ENCODE measurements at regions not wholly inside any gene's neighbourhood (a gene's known extent, or its start where the extent isn't known, plus 50 kb on each side); places are given as distances from the start of the nearest gene placed in this dataset.

DNA sequence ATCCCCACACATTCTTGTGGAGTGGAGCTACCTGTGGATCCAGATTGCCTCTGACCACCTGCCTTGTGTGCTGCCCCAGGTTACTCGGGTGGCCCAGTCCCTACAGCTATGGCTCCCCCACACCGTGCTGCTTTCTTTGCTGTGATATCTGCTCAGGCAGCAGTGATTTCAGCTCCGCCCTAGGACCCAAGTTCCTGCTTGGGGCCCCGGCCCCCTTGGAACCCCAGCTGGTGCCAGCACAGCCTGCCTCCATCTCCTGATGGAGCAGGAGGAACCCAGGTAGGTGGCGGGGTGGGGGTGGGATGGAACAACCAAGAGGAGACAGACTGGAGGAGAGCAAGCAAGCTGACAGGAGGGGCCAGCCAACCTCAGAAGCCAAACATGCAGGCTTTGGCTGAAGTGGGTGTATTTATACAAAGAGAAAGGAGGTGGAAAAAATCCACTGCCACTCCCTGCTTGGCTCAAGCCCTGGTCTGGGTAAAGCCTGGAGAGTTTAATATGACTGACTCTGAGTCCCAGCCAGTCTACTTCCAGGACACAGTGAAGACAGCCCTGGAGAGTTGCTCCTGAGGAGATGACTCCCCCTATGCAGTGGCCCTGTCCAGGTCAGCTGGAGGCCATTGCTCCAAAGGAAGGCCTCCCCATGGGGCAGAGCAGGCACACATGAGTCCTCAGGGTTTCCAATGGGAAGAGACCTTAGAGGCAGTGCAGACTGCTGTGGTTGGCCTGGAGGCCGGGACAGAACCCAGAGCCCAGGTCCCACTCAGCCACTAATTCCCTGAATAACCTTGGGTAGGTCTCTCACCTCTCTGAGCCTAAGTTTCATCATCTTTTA lies 197.1 kb upstream of the MAMLD1 start:
- TF ChIP-seq, protein P1, sequence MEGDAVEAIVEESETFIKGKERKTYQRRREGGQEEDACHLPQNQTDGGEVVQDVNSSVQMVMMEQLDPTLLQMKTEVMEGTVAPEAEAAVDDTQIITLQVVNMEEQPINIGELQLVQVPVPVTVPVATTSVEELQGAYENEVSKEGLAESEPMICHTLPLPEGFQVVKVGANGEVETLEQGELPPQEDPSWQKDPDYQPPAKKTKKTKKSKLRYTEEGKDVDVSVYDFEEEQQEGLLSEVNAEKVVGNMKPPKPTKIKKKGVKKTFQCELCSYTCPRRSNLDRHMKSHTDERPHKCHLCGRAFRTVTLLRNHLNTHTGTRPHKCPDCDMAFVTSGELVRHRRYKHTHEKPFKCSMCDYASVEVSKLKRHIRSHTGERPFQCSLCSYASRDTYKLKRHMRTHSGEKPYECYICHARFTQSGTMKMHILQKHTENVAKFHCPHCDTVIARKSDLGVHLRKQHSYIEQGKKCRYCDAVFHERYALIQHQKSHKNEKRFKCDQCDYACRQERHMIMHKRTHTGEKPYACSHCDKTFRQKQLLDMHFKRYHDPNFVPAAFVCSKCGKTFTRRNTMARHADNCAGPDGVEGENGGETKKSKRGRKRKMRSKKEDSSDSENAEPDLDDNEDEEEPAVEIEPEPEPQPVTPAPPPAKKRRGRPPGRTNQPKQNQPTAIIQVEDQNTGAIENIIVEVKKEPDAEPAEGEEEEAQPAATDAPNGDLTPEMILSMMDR (conservative IDR thresholded peaks at IDR 0.05): no peak
- TF ChIP-seq ZFX (IDR thresholded peaks at IDR 0.05): no peak

Data from C4-2B (cell line).